Skeletal muscle satellite cell (primary cell): ENCODE measurements at regions not wholly inside any gene's neighbourhood (a gene's known extent, or its start where the extent isn't known, plus 50 kb on each side); places are given as distances from the start of the nearest gene placed in this dataset. TPM values are rescaled to one million over a fixed set of nuclear protein-coding genes. Genes with fewer than 3 reads are reported as not detected.

Experiments used
- H3K27me3 ChIP-seq: 2 replicates; pipeline ENCODE4 v1.7.0; 2013; ENCODE audit warnings: low read length; ENCODE audit not compliant: control insufficient read depth, insufficient read depth
- H3K36me3 ChIP-seq: 2 replicates; pipeline ENCODE4 v1.7.0; 2013; ENCODE audit warnings: mild to moderate bottlenecking, control low read depth, low read length; ENCODE audit not compliant: insufficient read depth
- H3K4me1 ChIP-seq: 2 replicates; pipeline ENCODE4 v1.7.0; 2013; ENCODE audit warnings: low read length; ENCODE audit not compliant: control insufficient read depth, insufficient read depth
- H3K4me2 ChIP-seq: 2 replicates; pipeline ENCODE4 v1.7.0; 2013; ENCODE audit warnings: mild to moderate bottlenecking, low read length
- H3K4me3 ChIP-seq: 2 replicates; pipeline ENCODE4 v1.7.0; 2013; ENCODE audit warnings: low read length
- H3K9ac ChIP-seq: 2 replicates; pipeline ENCODE4 v1.7.0; 2013; ENCODE audit warnings: mild to moderate bottlenecking, low read depth, low read length, moderate library complexity
- H3K9me3 ChIP-seq: replicated peaks from 2 replicates; pipeline ENCODE4 v1.7.0; 2013; ENCODE audit warnings: mild to moderate bottlenecking, control low read depth, low read length
- small RNA-seq: library from RNA; depleted of rRNA; stranded (forward); fragments of <200 nt; gene quantifications from one replicate; pipeline ENCODE3, GENCODE V24; 2012

DNA sequence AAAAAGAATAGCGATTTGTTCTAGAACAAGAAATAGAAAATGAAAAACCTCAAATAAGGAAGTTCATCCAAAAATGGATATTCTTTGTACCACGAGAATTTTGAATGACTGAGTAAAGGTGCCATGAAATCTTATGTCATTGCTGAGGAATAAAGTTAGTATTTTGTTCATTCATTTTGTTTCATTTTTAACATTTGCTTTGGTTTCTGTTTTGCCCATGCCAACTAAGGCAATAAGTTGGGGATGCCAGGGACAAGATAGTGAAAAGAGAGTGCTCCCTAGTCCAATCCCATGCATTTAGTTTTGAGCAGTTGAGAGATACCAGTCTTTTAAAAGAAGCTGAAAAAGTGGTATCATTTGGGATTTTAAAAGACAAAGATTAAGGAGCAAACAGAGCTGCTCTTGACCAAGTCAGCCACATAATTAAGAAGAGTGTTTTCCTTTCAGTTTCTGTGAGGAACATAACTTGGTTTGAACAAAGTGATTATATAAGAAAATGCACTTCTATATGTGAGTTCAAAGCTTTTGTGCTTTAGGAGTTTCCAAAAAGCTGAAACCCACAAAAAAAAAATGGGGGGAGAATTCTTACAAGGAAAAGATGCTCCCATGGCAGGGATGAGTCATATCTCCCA lies 201.4 kb downstream of the PLOD2 start:
- H3K9me3 ChIP-seq = no peaks in the 10 kb centered on the region
- no peak overlapping the region for H3K9ac ChIP-seq
- H3K4me3 ChIP-seq = no peak overlapping the region
- H3K4me2 ChIP-seq = no peak overlapping the region
- peaks cover 3% of the 10 kb centered on the region for H3K4me1 ChIP-seq
- no peaks in the 10 kb centered on the region for H3K36me3 ChIP-seq
- H3K27me3 ChIP-seq = no peaks in the 10 kb centered on the region

DNA sequence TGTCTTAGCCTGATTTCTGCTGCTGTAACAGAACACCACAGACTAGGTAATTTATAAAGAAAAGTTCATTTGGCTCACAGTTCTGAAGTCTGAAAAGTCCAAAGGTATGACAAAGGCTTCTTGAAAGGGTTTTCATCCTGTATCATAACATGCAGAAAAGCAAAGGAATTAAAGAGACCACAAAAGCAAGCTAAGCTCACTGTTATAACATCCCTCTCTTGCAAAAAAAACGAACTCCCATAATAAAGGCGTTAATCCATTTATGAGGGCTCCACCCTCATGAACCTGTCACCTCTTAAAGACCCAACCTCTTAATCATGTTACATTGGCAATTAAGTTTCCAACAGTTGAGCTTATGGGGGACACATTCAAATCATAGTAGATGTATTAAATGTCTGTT lies 197.9 kb downstream of the PLOD2 start:
- Histone ChIP-seq H3K9ac (no peak overlapping the region), H3K4me3 (no peak overlapping the region), H3K9me3 (no peaks in the 10 kb centered on the region), H3K27me3 (no peaks in the 10 kb centered on the region), H3K36me3 (no peaks in the 10 kb centered on the region), H3K4me1 (peaks cover 9% of the 10 kb centered on the region), H3K4me2 (no peak overlapping the region)

DNA sequence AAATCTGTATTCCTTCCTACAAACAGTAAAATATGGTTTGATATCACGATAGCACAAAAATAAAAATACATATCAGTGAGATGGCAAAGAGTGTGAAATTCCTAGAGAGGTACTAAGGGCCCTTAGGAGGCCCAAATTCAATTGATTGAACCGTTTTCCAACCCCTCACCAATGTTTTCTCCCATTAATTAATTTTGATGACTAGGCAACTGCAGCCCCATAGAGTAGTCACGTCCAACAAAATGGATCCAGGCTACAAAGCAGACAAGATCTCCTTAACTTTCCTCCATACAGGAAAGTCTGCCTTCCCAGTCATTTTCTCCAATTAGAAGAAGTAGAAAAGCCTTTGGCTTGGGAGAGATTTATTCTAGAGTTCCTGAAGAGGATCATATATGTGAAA lies 193.9 kb downstream of the PLOD2 start:
- Histone ChIP-seq H3K4me3 (no peak overlapping the region), H3K27me3 (no peaks in the 10 kb centered on the region), H3K9ac (no peak overlapping the region), H3K4me2 (no peak overlapping the region), H3K9me3 (no peaks in the 10 kb centered on the region), H3K4me1 (peaks cover 10% of the 10 kb centered on the region), H3K36me3 (no peaks in the 10 kb centered on the region)

DNA sequence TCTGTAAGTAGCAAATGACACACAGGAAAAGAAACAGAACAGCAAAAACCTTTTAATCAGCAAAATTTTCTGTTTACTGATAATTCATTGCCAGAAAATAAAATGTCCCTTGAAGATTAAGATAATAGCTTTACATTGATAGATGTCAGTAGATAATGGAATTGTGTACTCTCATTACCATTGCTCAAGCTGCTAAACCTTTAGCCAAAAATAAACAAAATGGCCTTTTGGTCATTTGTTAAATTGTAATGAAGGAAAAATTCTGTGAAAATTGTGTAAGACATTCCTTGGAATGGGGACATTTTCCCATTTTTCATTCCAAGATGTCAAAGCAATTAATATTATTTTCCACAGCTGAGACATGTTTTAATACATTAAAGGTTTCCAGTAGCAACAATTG lies 189.8 kb downstream of the PLOD2 start:
- no peaks in the 10 kb centered on the region for H3K27me3 ChIP-seq
- no peak overlapping the region for H3K4me3 ChIP-seq
- H3K4me2 ChIP-seq = no peak overlapping the region
- H3K9ac ChIP-seq = no peak overlapping the region
- no peaks in the 10 kb centered on the region for H3K9me3 ChIP-seq
- peaks cover 10% of the 10 kb centered on the region for H3K4me1 ChIP-seq
- H3K36me3 ChIP-seq = no peaks in the 10 kb centered on the region

DNA sequence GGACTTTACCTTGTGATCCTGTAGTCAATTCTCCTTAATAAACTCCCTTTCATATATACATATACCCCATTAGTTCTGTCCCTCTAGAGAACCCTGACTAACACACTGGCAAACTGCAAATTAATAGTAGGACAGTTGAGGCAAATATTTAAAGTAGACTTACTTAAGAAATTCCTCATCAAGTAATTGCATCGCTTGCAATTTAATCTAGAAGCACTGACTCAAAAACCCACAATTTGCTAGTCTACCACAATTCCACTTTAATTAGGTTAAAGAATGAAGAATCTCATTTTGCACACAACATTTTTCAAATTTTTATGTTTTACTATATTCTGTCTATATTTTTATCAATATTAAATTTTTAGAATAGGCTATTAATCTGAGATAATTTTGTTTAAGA lies 188.1 kb downstream of the PLOD2 start:
- H3K36me3 ChIP-seq = no peaks in the 10 kb centered on the region
- no peak overlapping the region for H3K4me2 ChIP-seq
- H3K9me3 ChIP-seq = no peaks in the 10 kb centered on the region
- H3K9ac ChIP-seq = no peak overlapping the region
- H3K4me1 ChIP-seq = peaks cover 7% of the 10 kb centered on the region
- no peak overlapping the region for H3K4me3 ChIP-seq
- no peaks in the 10 kb centered on the region for H3K27me3 ChIP-seq

DNA sequence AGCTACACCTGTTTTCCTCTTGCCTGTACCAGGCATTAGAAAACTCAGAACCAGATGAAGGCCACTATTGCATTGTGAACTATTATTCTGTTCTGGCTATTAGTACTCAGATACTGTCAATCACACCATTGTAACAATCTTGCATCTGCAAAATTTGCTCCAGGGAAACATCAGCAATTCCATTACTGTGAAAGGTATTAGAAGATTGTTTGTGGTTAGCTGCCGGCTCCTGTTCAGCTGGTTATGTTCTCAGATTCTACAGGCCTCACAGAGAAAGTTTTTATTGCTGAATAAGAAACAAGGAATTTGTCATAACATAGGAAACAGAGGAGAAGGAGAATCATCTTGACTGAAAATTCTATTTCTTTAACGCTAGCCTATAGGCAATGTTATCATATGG lies 179.9 kb downstream of the PLOD2 start:
- no peaks in the 10 kb centered on the region for H3K27me3 ChIP-seq
- no peak overlapping the region for H3K4me2 ChIP-seq
- no peaks in the 10 kb centered on the region for H3K9me3 ChIP-seq
- H3K9ac ChIP-seq = no peak overlapping the region
- peaks cover 3% of the 10 kb centered on the region for H3K36me3 ChIP-seq
- no peak overlapping the region for H3K4me3 ChIP-seq
- H3K4me1 ChIP-seq = no peaks in the 10 kb centered on the region

DNA sequence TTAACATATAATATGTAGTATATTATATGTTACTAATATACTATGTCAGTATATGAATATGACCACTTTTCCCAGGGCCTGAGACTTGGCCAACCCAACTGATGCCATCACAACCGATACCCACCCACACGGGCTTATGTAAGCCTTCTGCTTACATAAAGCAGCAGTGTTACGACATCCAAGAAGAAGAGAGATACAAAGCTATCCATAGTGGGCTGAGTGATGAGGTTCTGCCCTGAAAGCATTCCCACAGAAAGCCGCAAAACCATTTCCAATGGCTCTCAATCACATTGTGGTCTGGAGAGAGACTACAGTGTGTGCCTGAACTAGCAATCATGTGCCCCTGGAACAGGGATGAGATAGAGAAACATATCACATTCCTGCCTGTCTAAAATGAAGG lies 177.9 kb downstream of the PLOD2 start:
- H3K4me3 ChIP-seq = no peak overlapping the region

More for the DNA sequence above, 177.9 kb downstream of the PLOD2 start:
- Histone ChIP-seq H3K9ac (no peak overlapping the region), H3K36me3 (peaks cover 3% of the 10 kb centered on the region), H3K27me3 (no peaks in the 10 kb centered on the region), H3K4me2 (no peak overlapping the region), H3K9me3 (no peaks in the 10 kb centered on the region), H3K4me1 (no peaks in the 10 kb centered on the region)

Small RNA genes in the stretch of these regions (small RNA-seq; reads per million reads assigned to genes)
- gene RNA5SP144 = not detected
